GM12892 (cell line): ENCODE measurements at regions not wholly inside any gene's neighbourhood (a gene's known extent, or its start where the extent isn't known, plus 50 kb on each side); places are given as distances from the start of the nearest gene placed in this dataset.

ENCODE experiments used
- POLR2A ChIP-seq: IDR thresholded peaks from 2 replicates; pipeline ENCODE4 v1.6.1; 2011; ENCODE audit warnings: low read depth, low read length, control low read depth
- TAF1 ChIP-seq: IDR thresholded peaks from 2 replicates; pipeline ENCODE4 v1.6.1; 2011; ENCODE audit warnings: low read depth, mild to moderate bottlenecking, control low read depth, low read length, borderline replicate concordance

- no peak for TF ChIP-seq TAF1
- no peak for TF ChIP-seq POLR2A
These were observed 68.9 kb upstream of the SLC5A12 start for GRCh38 chr11:26790738-26791137.
